GM12873 (cell line): ENCODE measurements at regions not wholly inside any gene's neighbourhood (a gene's known extent, or its start where the extent isn't known, plus 50 kb on each side); places are given as distances from the start of the nearest gene placed in this dataset.

Experiments
- TF ChIP-seq, protein P1 (sequence below): IDR thresholded peaks from 2 replicates; pipeline ENCODE4 v1.5.1; 2012; ENCODE audit warnings: low read depth, mild to moderate bottlenecking, moderate library complexity, low read length, control low read depth; ENCODE audit not compliant: insufficient read depth; ENCODE audit errors: missing control alignments

DNA sequence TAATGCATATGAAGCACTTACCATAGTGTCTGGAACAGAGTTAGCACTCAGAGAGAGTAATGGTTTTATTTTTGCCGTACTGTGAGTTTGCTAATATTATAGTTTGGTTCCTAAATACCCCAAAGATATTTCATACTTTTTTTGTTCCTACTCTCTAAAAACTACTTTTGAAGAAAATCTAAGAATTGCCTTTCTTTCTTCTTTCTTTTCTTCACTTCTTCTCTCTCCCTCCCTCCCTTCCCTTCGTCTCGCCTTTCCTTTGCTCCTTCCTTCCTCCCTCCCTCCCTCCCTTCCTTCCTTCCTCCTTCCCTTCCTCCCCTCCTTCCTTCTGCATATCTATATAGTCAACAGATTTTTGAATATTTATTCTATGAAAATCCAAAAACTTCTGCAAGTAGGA, 351.7 kb upstream of the RSPO3 start:
- TF ChIP-seq, protein P1, sequence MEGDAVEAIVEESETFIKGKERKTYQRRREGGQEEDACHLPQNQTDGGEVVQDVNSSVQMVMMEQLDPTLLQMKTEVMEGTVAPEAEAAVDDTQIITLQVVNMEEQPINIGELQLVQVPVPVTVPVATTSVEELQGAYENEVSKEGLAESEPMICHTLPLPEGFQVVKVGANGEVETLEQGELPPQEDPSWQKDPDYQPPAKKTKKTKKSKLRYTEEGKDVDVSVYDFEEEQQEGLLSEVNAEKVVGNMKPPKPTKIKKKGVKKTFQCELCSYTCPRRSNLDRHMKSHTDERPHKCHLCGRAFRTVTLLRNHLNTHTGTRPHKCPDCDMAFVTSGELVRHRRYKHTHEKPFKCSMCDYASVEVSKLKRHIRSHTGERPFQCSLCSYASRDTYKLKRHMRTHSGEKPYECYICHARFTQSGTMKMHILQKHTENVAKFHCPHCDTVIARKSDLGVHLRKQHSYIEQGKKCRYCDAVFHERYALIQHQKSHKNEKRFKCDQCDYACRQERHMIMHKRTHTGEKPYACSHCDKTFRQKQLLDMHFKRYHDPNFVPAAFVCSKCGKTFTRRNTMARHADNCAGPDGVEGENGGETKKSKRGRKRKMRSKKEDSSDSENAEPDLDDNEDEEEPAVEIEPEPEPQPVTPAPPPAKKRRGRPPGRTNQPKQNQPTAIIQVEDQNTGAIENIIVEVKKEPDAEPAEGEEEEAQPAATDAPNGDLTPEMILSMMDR, result no peak

DNA sequence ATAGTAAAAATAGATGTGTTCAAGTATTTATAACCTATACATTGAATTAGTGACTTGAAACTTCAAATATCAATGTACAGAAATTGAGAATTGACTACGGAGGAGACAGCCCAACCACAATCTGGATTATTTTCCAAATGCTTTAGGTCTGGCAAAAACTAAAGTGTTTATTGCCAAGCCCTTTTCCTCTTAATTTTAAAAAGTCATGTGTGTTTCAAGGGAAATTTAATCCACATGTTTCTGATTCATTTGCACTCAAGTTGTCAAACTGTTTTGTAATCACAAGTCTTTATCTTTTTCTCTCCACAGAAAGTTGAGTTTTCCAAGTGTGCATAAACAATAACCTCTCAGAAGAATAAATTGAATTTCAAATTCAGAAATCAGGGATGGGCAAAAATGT, 350.8 kb upstream of the RSPO3 start:
- TF ChIP-seq, protein P1, result no peak

DNA sequence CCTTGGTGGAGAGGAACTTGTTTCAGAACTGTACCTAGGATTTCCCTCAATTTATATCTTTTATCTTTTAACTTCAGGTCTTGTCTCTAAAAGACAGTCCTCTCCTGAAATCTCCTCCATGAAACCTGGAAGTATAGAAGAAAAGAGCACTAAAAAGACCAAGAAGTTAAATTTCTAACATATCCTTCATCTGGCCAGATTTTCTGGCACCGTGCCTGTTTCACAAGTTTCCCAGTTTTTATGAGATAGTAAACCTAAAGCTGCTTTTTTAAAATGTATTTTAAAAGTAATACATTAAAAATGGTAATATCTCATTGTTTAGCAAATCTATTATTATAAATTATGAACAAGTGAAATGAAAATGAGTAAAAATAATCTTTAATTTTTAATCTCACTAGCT, 348.3 kb upstream of the RSPO3 start:
- TF ChIP-seq, protein P1, result no peak

DNA sequence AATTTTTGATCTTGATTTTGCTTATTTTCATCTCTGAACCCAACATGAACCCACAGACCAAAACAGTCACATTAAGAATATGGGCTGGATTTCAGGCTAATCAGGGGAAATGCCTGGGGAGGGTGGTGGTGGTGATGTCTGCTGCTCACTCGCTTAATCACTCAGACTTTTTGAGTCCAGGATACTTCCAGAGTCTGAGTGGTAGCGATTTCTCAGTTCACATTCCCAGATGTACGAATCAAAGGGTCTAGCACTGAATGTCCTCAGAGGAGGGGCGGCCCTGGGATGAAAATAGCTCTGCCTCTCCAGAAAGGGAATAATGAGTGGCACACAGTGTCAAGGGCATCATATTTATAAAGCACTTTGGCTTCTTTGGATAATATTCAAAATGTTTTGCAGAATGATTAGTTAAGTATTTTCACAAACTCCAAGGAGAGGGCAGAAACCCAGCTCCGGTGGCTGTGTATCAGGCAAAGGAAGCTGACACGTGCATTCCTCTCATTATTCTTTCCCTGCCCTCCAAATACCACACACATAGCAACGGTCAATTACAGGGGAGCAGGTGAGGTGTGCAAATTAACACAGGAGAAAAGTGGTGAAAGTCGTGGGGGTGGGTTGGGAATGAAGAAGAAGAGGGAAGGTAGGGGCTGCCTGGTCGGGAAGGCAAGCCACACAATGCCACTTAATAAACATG, 345.2 kb upstream of the RSPO3 start:
- TF ChIP-seq, protein P1, result no peak

DNA sequence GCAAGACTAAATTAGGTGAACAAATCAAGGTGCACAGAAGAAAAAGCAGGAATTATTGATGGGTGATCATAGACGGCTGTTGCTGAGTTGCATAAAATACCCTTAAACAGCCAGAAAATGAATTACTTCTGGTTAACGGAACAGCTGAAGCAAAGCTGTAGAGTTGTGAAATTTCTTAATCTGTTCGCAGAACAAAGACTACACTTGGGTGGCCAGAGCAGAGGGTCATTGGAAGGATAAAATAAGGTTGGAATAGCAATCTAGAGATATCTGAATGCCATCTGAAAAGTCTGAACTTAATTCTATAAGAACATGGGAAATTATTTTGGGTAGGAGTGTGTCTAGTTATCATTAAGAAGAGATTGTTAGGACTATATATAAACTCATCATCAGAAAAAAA, 339.1 kb upstream of the RSPO3 start:
- TF ChIP-seq, protein P1, result no peak

DNA sequence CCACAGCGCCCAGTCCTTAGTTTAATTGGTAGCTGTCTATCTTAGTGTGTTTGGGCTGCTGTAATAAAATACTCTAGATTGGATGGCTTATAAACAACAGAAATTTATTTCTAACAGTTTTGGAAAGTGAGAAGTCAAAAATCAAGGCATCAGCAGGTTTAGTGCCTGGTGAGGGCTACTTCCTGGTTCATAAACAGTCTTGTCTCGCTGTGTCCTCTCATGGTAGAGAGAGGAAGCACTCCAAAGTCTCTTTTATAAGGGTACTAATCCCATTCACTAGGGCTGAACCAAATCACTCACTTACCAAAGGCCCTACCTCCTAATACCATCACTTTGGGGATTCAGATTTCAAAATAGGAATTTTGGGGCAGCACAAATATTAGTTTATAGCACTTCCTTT, 336.9 kb upstream of the RSPO3 start:
- TF ChIP-seq, protein P1, result no peak

DNA sequence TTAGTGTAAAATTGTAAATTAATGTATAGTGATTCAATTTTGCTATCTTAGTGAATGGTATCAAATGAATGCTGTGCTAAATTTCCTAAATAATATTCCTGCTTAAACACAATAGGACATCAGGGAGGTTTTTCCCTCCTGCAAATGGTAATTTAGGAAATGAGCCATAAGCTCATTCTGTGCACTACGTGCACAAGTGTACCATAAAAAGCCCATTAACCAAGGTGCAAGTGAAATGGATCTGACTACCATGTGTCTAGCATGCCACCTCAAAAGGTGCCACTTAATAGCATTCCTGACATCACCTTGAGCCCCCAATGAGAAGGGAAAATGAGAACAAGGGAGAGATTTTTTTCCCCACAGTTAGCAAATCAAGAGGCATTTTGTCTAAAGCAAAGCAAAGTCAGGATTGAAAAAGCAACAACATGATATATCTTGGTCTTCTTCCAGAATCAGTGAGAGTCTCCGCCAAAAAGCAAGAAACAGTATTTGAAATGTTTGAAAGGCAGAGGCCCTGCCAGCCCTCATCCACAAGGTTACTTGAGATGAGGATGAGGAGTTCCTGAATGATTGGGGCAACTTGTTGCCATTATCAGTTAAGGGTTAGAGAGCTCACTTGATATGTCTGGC, 334.2 kb upstream of the RSPO3 start:
- TF ChIP-seq, protein P1, result no peak
